ENCODE measurements at regions not wholly inside any gene's neighbourhood (a gene's known extent, or its start where the extent isn't known, plus 50 kb on each side); places are given as distances from the start of the nearest gene placed in this dataset.

GRCh38 chr11:36722421-36722820 lies 124.4 kb upstream of the RAG2 start:
- no CpG with 5 or more reads among the region's 2 CpGs for WGBS (ENCODE audit: extremely low coverage, insufficient read length, low lambda C conversion rate)
- no peak overlapping the region for H2BK12ac ChIP-seq (ENCODE audit: insufficient read length, low read depth, low read length)
- H2AFZ ChIP-seq (ENCODE audit: low read length): no peak overlapping the region
- no peak for DNase-seq
- TF ChIP-seq CTCF (conservative IDR thresholded peaks at IDR 0.05): no peak
- H4K91ac ChIP-seq (ENCODE audit: insufficient read length, low read depth, low read length): no peak overlapping the region
- H3K9me3 ChIP-seq (ENCODE audit: control insufficient read depth, low read depth, low read length): no peaks in the 10 kb centered on the region
- H3K4me1 ChIP-seq (ENCODE audit: insufficient read depth, low read length): peaks cover 5% of the 10 kb centered on the region; the same call in 1 of the 2 replicates
- no peak overlapping the region for H3K14ac ChIP-seq (ENCODE audit: insufficient read depth, low read length)
- H3K9ac ChIP-seq (ENCODE audit: extremely low read depth, insufficient read length, low read length): no peak overlapping the region
- no peak overlapping the region for H3K56ac ChIP-seq (ENCODE audit: insufficient read length, low read depth, low read length)
- no peaks in the 10 kb centered on the region for H3K79me1 ChIP-seq (ENCODE audit: insufficient read depth, low read depth, low read length, poor library complexity, severe bottlenecking)
- no peak overlapping the region for H4K8ac ChIP-seq (replicated peaks; ENCODE audit: insufficient read length, low read depth, low read length)
- Mint-ChIP-seq H3K9me3 (peaks cover 0 to 2% of the 10 kb centered on the region in 2 experiments; a peak in 1 of 5 replicates), H3K36me3 (ENCODE audit: insufficient read depth in 1 of 3, low read depth in 3 of 3) (no peaks in the 10 kb centered on the region; a peak in 1 of 7 replicates), H3K4me1 (peaks cover 32 to 35% of the 10 kb centered on the region in 2 experiments), H3K4me3 (no peak overlapping the region), H3K27ac (no peak overlapping the region), H3K27me3 (ENCODE audit: low read depth) (peaks cover 64% of the 10 kb centered on the region)
- H3K4me2 ChIP-seq (ENCODE audit: insufficient read depth, insufficient read length, low read length): no peak overlapping the region
- no peaks in the 10 kb centered on the region for H3K23me2 ChIP-seq (ENCODE audit: insufficient read length, low read depth, low read length, poor library complexity, severe bottlenecking)
- H3K4ac ChIP-seq (ENCODE audit: low read depth, low read length): no peak overlapping the region
- H4K5ac ChIP-seq (ENCODE audit: insufficient read length, low read depth, low read length): no peak overlapping the region
- H3K79me2 ChIP-seq (ENCODE audit: insufficient read depth, low read length): no peaks in the 10 kb centered on the region
- H2BK15ac ChIP-seq (ENCODE audit: low read depth, low read length): no peak overlapping the region
- no peak overlapping the region for H2AK5ac ChIP-seq (ENCODE audit: insufficient read length, low read length)
- no peak overlapping the region for H2BK120ac ChIP-seq (ENCODE audit: low read depth, low read length, poor library complexity, severe bottlenecking)
- no peak overlapping the region for H3K23ac ChIP-seq (ENCODE audit: insufficient read length, low read depth, low read length)
- no peak overlapping the region for H2BK20ac ChIP-seq (ENCODE audit: low read depth, low read length, poor library complexity, severe bottlenecking)
- H3K27me3 ChIP-seq (ENCODE audit: insufficient read depth, low read length): peaks cover 12% of the 10 kb centered on the region
- H2BK5ac ChIP-seq (ENCODE audit: insufficient read length, low read length): no peak overlapping the region
- H3K18ac ChIP-seq (ENCODE audit: insufficient read length, low read depth, low read length): no peak overlapping the region
- H3T11ph ChIP-seq (ENCODE audit: low read length): no peak overlapping the region
- no peaks in the 10 kb centered on the region for H4K20me1 ChIP-seq (ENCODE audit: control insufficient read depth, insufficient read depth, insufficient read length)
- H3K27ac ChIP-seq (ENCODE audit: insufficient read length, low read depth, low read length): no peak overlapping the region
